IMR-90 (cell line): ENCODE measurements at regions not wholly inside any gene's neighbourhood (a gene's known extent, or its start where the extent isn't known, plus 50 kb on each side); places are given as distances from the start of the nearest gene placed in this dataset.

Experiments used
- ATAC-seq: fragments of 200-7000 bp; cut with Tn5 transposase; 2 replicates; pipeline ENCODE4 v1.9.1; 2020; ENCODE audit warnings: low read depth, mild to moderate bottlenecking, moderate library complexity
- BruUV-seq: library from RNA; stranded (reverse); fragments of 400-500 nt; replicated peaks from 2 replicates; lab custom pipeline; 2021; lab: Mats Ljungman, UMichigan
- CTCF ChIA-PET: fragments of 300-600 bp; formaldehyde crosslinking; extraction: SDS; loops from one replicate; lab custom pipeline; 2021; ENCODE audit warnings: antibody characterized with exemption; lab: Yijun Ruan, JAX
- POLR2A ChIA-PET: fragments of 300-600 bp; sonication (Branson Sonifier 250); formaldehyde crosslinking; loops from one replicate; lab custom pipeline; 2022; ENCODE audit warnings: antibody characterized with exemption; ENCODE audit not compliant: unreplicated experiment; lab: Charles Lee
- DNase-seq: peaks from one replicate; pipeline ENCODE4 v3.0.0; 2013
- H2AFZ ChIP-seq: replicated peaks from 2 replicates; pipeline ENCODE3; 2013; ENCODE audit warnings: low read length, mild to moderate bottlenecking; ENCODE audit not compliant: poor library complexity
- H2AK5ac ChIP-seq: 2 replicates; pipeline ENCODE4 v1.6.1; 2013; ENCODE audit warnings: low read depth, low read length, inconsistent platforms
- H2AK9ac ChIP-seq: replicated peaks from 2 replicates; pipeline ENCODE3; 2013; ENCODE audit warnings: mild to moderate bottlenecking, low read depth, low read length, moderate library complexity; ENCODE audit not compliant: poor library complexity
- H2BK120ac ChIP-seq: 2 replicates; pipeline ENCODE4 v1.6.1; 2013; ENCODE audit warnings: low read depth, low read length, inconsistent platforms
- H2BK15ac ChIP-seq: 3 replicates; pipeline ENCODE4 v1.6.1; 2013; ENCODE audit warnings: low read depth, low read length, inconsistent platforms
- H2BK20ac ChIP-seq: 2 replicates; pipeline ENCODE4 v1.6.1; 2013; ENCODE audit warnings: low read depth, mild to moderate bottlenecking, inconsistent platforms, low read length, moderate library complexity
- H2BK5ac ChIP-seq: 2 replicates; pipeline ENCODE4 v1.6.1; 2013; ENCODE audit warnings: mild to moderate bottlenecking, low read depth, low read length, inconsistent platforms; ENCODE audit not compliant: poor library complexity, severe bottlenecking
- H3K14ac ChIP-seq: replicated peaks from 2 replicates; pipeline ENCODE4 v1.6.1; 2013; ENCODE audit warnings: low read depth, low read length, inconsistent platforms
- H3K18ac ChIP-seq: 2 replicates; pipeline ENCODE4 v1.6.1; 2013; ENCODE audit warnings: low read depth, low read length, control low read depth
- H3K23ac ChIP-seq: 2 replicates; pipeline ENCODE4 v1.6.1; 2013; ENCODE audit warnings: low read depth, low read length, inconsistent platforms
- H3K27ac ChIP-seq: 2 replicates; pipeline ENCODE4 v1.5.1; 2013; ENCODE audit warnings: mild to moderate bottlenecking, control low read depth, low read length; ENCODE audit not compliant: insufficient read depth
- H3K27me3 ChIP-seq: 2 replicates; pipeline ENCODE4 v1.6.1; 2013; ENCODE audit warnings: low read length; ENCODE audit not compliant: control insufficient read depth, insufficient read depth
- H3K36me3 ChIP-seq: 2 replicates; pipeline ENCODE4 v1.6.1; 2013; ENCODE audit warnings: low read length, mixed read lengths; ENCODE audit not compliant: control insufficient read depth, insufficient read depth
- H3K4ac ChIP-seq: 2 replicates; pipeline ENCODE4 v1.6.1; 2013; ENCODE audit warnings: low read depth, low read length, inconsistent platforms
- H3K4me1 ChIP-seq: 2 replicates; pipeline ENCODE4 v1.6.1; 2013; ENCODE audit warnings: low read length, mixed read lengths; ENCODE audit not compliant: control insufficient read depth, insufficient read depth
- H3K4me2 ChIP-seq: 2 replicates; pipeline ENCODE4 v1.6.1; 2013; ENCODE audit warnings: low read depth, mild to moderate bottlenecking, control low read depth, low read length, moderate library complexity
- H3K4me3 ChIP-seq: 2 replicates; pipeline ENCODE4 v1.5.1; 2013; ENCODE audit warnings: low read depth, mild to moderate bottlenecking, control low read depth, low read length, moderate library complexity; ENCODE audit not compliant: insufficient read depth
- H3K56ac ChIP-seq: 2 replicates; pipeline ENCODE4 v1.6.1; 2013; ENCODE audit warnings: low read length, inconsistent platforms; ENCODE audit not compliant: insufficient read depth; ENCODE audit errors: extremely low read depth
- H3K79me1 ChIP-seq, 2 experiments: 2 replicates each; pipeline ENCODE4 v1.6.1; 2013; ENCODE audit warnings: low read length in 2 of 2, inconsistent platforms in 1 of 2, low read depth in 1 of 2
- H3K9ac ChIP-seq: 2 replicates; pipeline ENCODE4 v1.6.1; 2013; ENCODE audit warnings: low read depth, low read length, control low read depth
- H3K9me1 ChIP-seq: 2 replicates; pipeline ENCODE4 v1.6.1; 2013; ENCODE audit warnings: low read length, inconsistent platforms; ENCODE audit not compliant: insufficient read depth
- H3K9me3 ChIP-seq: 2 replicates; pipeline ENCODE4 v1.6.1; 2013; ENCODE audit warnings: low read length; ENCODE audit not compliant: control insufficient read depth, insufficient read depth
- H4K20me1 ChIP-seq: 2 replicates; pipeline ENCODE4 v1.6.1; 2013; ENCODE audit warnings: low read length, inconsistent platforms; ENCODE audit not compliant: insufficient read depth
- H4K5ac ChIP-seq: 2 replicates; pipeline ENCODE4 v1.6.1; 2013; ENCODE audit warnings: mild to moderate bottlenecking, low read depth, low read length, control low read depth
- H4K8ac ChIP-seq, 2 experiments: 2 replicates each; pipeline ENCODE4 v1.6.1; 2013; ENCODE audit warnings: low read depth in 2 of 2, low read length in 2 of 2, control low read depth in 1 of 2, inconsistent platforms in 1 of 2
- H4K91ac ChIP-seq: 2 replicates; pipeline ENCODE4 v1.6.1; 2013; ENCODE audit warnings: low read depth, low read length, inconsistent platforms; ENCODE audit not compliant: insufficient read depth
- BHLHE40 ChIP-seq: fragments of 150-350 bp; IDR thresholded peaks from 2 replicates; pipeline ENCODE4 v1.6.1; 2016; ENCODE audit warnings: mild to moderate bottlenecking, low read depth, low read length
- CEBPB ChIP-seq: IDR thresholded peaks from 2 replicates; pipeline ENCODE4 v1.6.1; 2012; ENCODE audit warnings: low read depth, low read length, improper control_type of control experiment
- CHD1 ChIP-seq: IDR thresholded peaks from 2 replicates; pipeline ENCODE4 v1.6.1; 2012; ENCODE audit warnings: low read depth, low read length, improper control_type of control experiment
- CTCF ChIP-seq: conservative IDR thresholded peaks from 2 replicates; pipeline ENCODE4 v1.5.1; 2012; ENCODE audit warnings: mild to moderate bottlenecking, low read depth, low read length, improper control_type of control experiment
- ELK1 ChIP-seq: fragments of 150-350 bp; IDR thresholded peaks from 2 replicates; pipeline ENCODE4 v1.6.1; 2016; ENCODE audit warnings: low read depth, mild to moderate bottlenecking, low read length, moderate library complexity, borderline replicate concordance
- FOS ChIP-seq: fragments of 150-350 bp; IDR thresholded peaks from 2 replicates; pipeline ENCODE4 v1.6.1; 2016; ENCODE audit warnings: low read depth, low read length
- MAFK ChIP-seq: IDR thresholded peaks from 2 replicates; pipeline ENCODE4 v1.6.1; 2012; ENCODE audit warnings: low read depth, low read length, improper control_type of control experiment
- MAZ ChIP-seq: IDR thresholded peaks from 2 replicates; pipeline ENCODE4 v1.6.1; 2012; ENCODE audit warnings: low read depth, mild to moderate bottlenecking, low read length, improper control_type of control experiment, moderate library complexity, borderline replicate concordance
- MXI1 ChIP-seq: IDR thresholded peaks from 2 replicates; pipeline ENCODE4 v1.6.1; 2012; ENCODE audit warnings: low read depth, mild to moderate bottlenecking, low read length, moderate library complexity, borderline replicate concordance
- NFE2L2 ChIP-seq: fragments of 150-350 bp; IDR thresholded peaks from 2 replicates; pipeline ENCODE4 v1.6.1; 2016; ENCODE audit warnings: low read depth, mild to moderate bottlenecking, low read length
- POLR2A ChIP-seq: IDR thresholded peaks from 2 replicates; pipeline ENCODE4 v1.6.1; 2012; ENCODE audit warnings: mild to moderate bottlenecking, low read depth, low read length
- RAD21 ChIP-seq: IDR thresholded peaks from 2 replicates; pipeline ENCODE4 v1.6.1; 2012; ENCODE audit warnings: low read length, improper control_type of control experiment
- RFX5 ChIP-seq: IDR thresholded peaks from 2 replicates; pipeline ENCODE4 v1.8.0; 2012; ENCODE audit warnings: low read depth, mild to moderate bottlenecking, low read length, moderate library complexity
- SMC3 ChIP-seq: fragments of 150-350 bp; IDR thresholded peaks from 2 replicates; pipeline ENCODE4 v1.6.1; 2016; ENCODE audit warnings: low read depth, mild to moderate bottlenecking, antibody characterized with exemption, low read length, moderate library complexity
- USF2 ChIP-seq: fragments of 150-350 bp; IDR thresholded peaks from 2 replicates; pipeline ENCODE4 v1.6.1; 2017; ENCODE audit warnings: mild to moderate bottlenecking, antibody characterized with exemption, low read length, low read depth
- WGBS, 2 experiments: methylation state at CpG; one replicate each; pipeline versions ENCODE4 v1.1.5 to v1.1.7; 2013; ENCODE audit warnings: missing lambda C conversion rate in 2 of 2; ENCODE audit not compliant: insufficient read length in 1 of 2; ENCODE audit errors: extremely low coverage in 2 of 2; 5-methylcytosine and 5-hydroxymethylcytosine counted together
- dilution Hi-C: fragments of 300-500 bp; cut with HindIII; formaldehyde crosslinking; loops from one replicate; pipeline ENCODE4 v1.14.3; 2018; ENCODE audit warnings: low sequenced_read_pairs; ENCODE audit not compliant: unreplicated experiment
- in situ Hi-C: fragments of 300-500 bp; cut with MboI; formaldehyde crosslinking; loops from 3 replicates; pipeline ENCODE4 v1.14.3; 2019; ENCODE audit warnings: low sequenced_read_pairs, inconsistent platforms, mixed read lengths
- intact Hi-C: fragments of 100-400 bp; cut with micrococcal nuclease; formaldehyde crosslinking; loops from 2 replicates; pipeline ENCODE4 v1.10.0; 2022

- Histone ChIP-seq H3K79me1 (no peaks in the 10 kb centered on the region), H3K9ac (no peak overlapping the region), H2AFZ (no peak overlapping the region), H3K27ac (no peak overlapping the region), H3K36me3 (no peaks in the 10 kb centered on the region), H3K9me1 (no peaks in the 10 kb centered on the region), H3K4me1 (no peaks in the 10 kb centered on the region), H3K9me3 (peaks cover 16% of the 10 kb centered on the region), H4K91ac (no peak overlapping the region), H3K4me2 (no peak overlapping the region), H3K14ac (no peak overlapping the region), H3K4me3 (no peak overlapping the region), H2BK20ac (no peak overlapping the region), H2AK9ac (no peak overlapping the region), H2BK5ac (no peak overlapping the region), H4K8ac (no peak overlapping the region), H3K27me3 (no peaks in the 10 kb centered on the region), H3K56ac (no peak overlapping the region), H3K23ac (no peak overlapping the region), H3K18ac (no peak overlapping the region), H2BK120ac (no peak overlapping the region), H4K5ac (no peak overlapping the region), H4K20me1 (no peaks in the 10 kb centered on the region), H2AK5ac (no peak overlapping the region), H2BK15ac (no peak overlapping the region), H3K4ac (no peak overlapping the region)
- ChIA-PET CTCF (no interaction called here), POLR2A (no interaction called here)
- no TSS peak for BruUV-seq
- in situ Hi-C loops (no loop called here), intact Hi-C loops (no loop called here), dilution Hi-C loops (no loop called here)
- ATAC-seq (no peak), DNase-seq (no peak)
- 28% methylated on average over 3 of the region's 6 CpGs; no CpG with 5 or more reads in 1 of the 2 experiments for WGBS, 2 experiments
- TF ChIP-seq MAZ, result no peak
- TF ChIP-seq CTCF, result no peak
- no peak for TF ChIP-seq RAD21
- no peak for TF ChIP-seq CHD1
- TF ChIP-seq ELK1, result no peak
- TF ChIP-seq SMC3, result no peak
- TF ChIP-seq POLR2A, result no peak
- TF ChIP-seq FOS, result no peak
- no peak for TF ChIP-seq MAFK
- no peak for TF ChIP-seq MXI1
- TF ChIP-seq RFX5, result no peak
- no peak for TF ChIP-seq CEBPB
- TF ChIP-seq BHLHE40, result no peak
- TF ChIP-seq USF2, result no peak
- no peak for TF ChIP-seq NFE2L2
These were observed 246.9 kb downstream of the PYDC2 start for GRCh38 chr3:191707817-191708216.
